Nephron (organoid): ENCODE measurements at regions not wholly inside any gene's neighbourhood (a gene's known extent, or its start where the extent isn't known, plus 50 kb on each side); places are given as distances from the start of the nearest gene placed in this dataset.

Experiments used
- H3K27ac Mint-ChIP-seq, 3 experiments: 2 replicates each; pipeline ENCODE4 v1.8.0; 2020; ENCODE audit warnings: mixed read lengths in 3 of 3, mild to moderate bottlenecking in 2 of 3, moderate library complexity in 1 of 3
- H3K27me3 Mint-ChIP-seq: 2 replicates; pipeline ENCODE4 v1.8.0; 2021; ENCODE audit warnings: low read depth, mild to moderate bottlenecking, moderate library complexity, mixed read lengths
- H3K36me3 Mint-ChIP-seq: 2 replicates; pipeline ENCODE4 v1.8.0; 2020; ENCODE audit warnings: low read depth, mixed read lengths
- H3K4me1 Mint-ChIP-seq: 2 replicates; pipeline ENCODE4 v1.8.0; 2020; ENCODE audit warnings: mixed read lengths
- H3K4me3 Mint-ChIP-seq, 3 experiments: 2 replicates each; pipeline ENCODE4 v1.8.0; 2020; ENCODE audit warnings: mild to moderate bottlenecking in 3 of 3, mixed read lengths in 3 of 3, moderate library complexity in 2 of 3
- H3K9me3 Mint-ChIP-seq: 2 replicates; pipeline ENCODE4 v1.8.0; 2020; ENCODE audit warnings: mixed read lengths
- TF ChIP-seq, protein P1 (sequence below), 3 experiments: fragments of 200-600 bp; sonication (generic); IDR thresholded peaks; one replicate each; pipeline ENCODE4 v1.5.0; 2021; ENCODE audit warnings: antibody characterized with exemption in 3 of 3; ENCODE audit not compliant: unreplicated experiment in 3 of 3

DNA sequence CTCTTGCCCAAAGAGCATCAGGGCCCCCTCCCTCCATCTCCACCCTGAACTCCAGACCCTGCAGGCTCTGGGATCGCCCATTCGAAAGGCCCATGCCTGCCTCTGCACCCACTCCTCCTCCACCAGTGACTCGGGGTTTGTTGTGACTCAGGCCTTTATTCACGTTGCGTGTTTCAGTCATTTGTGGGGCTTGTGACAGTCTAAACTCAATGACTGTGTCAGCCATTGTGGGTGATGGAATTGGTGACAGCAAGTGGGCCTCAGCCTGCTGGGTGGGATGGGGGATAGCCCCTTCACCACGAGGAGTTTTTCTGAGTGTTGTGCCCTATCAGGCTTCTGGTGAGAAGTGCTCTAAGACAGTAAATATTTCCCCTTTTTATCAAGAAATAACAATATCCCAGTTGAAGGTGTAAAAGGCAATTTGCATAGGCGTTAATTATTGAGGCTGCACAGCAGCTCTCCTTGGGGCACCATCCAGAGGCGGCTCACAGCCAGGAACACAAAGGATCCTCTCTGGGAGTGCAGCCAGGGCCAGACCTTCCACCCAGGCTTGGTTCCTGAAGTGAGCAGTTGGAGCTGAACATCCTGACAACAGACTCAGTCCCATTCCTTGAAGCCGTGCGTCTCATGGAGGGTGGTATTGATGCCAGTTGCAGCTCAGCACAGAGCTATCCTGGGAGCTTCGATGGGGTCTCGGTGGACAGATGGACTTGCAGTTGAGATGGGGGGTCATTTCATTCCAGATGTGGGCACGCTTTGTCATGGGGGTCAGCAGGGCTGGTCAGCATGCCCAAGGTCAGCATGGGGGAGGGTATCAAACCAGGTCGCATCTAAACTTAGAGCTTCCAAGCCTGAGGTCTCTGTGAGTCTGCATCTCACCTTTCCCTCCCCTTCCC lies 135.6 kb upstream of the CACNA1E start:
- H3K9me3 Mint-ChIP-seq: no peaks in the 10 kb centered on the region
- H3K36me3 Mint-ChIP-seq: no peaks in the 10 kb centered on the region
- no peaks in the 10 kb centered on the region for H3K4me1 Mint-ChIP-seq
- TF ChIP-seq, protein P1, sequence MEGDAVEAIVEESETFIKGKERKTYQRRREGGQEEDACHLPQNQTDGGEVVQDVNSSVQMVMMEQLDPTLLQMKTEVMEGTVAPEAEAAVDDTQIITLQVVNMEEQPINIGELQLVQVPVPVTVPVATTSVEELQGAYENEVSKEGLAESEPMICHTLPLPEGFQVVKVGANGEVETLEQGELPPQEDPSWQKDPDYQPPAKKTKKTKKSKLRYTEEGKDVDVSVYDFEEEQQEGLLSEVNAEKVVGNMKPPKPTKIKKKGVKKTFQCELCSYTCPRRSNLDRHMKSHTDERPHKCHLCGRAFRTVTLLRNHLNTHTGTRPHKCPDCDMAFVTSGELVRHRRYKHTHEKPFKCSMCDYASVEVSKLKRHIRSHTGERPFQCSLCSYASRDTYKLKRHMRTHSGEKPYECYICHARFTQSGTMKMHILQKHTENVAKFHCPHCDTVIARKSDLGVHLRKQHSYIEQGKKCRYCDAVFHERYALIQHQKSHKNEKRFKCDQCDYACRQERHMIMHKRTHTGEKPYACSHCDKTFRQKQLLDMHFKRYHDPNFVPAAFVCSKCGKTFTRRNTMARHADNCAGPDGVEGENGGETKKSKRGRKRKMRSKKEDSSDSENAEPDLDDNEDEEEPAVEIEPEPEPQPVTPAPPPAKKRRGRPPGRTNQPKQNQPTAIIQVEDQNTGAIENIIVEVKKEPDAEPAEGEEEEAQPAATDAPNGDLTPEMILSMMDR (IDR thresholded peaks at IDR 0.05; ENCODE audit: unreplicated experiment in 3 of 3): no peak
- H3K4me3 Mint-ChIP-seq: no peak overlapping the region
- peaks cover 7% of the 10 kb centered on the region for H3K27me3 Mint-ChIP-seq
- no peak overlapping the region for H3K27ac Mint-ChIP-seq

DNA sequence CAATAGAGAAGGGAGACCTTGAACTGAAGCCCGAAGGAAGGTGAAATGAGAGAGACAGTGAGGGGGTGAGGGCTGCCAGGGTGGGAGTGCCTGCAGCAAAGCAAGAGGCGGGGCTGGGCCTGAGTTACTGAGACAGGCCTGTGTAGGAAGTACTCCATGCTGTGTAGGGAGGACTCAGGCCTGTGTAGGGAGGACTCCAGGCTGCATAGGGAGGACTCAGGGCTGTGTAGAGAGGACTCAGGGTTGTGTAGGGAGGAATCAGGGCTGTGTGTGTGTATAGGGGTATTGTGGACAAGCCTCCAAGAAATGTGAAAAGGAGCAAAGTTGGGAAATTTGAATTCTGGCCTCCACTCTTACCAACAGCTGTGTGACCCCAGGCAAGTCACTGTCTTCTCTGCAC lies 133.8 kb upstream of the CACNA1E start:
- TF ChIP-seq, protein P1 (IDR thresholded peaks at IDR 0.05; ENCODE audit: unreplicated experiment in 3 of 3): no peak
- no peak overlapping the region for H3K4me3 Mint-ChIP-seq
- no peaks in the 10 kb centered on the region for H3K9me3 Mint-ChIP-seq
- H3K4me1 Mint-ChIP-seq: no peaks in the 10 kb centered on the region
- peaks cover 3% of the 10 kb centered on the region for H3K27me3 Mint-ChIP-seq
- H3K36me3 Mint-ChIP-seq: no peaks in the 10 kb centered on the region
- H3K27ac Mint-ChIP-seq: no peak overlapping the region

DNA sequence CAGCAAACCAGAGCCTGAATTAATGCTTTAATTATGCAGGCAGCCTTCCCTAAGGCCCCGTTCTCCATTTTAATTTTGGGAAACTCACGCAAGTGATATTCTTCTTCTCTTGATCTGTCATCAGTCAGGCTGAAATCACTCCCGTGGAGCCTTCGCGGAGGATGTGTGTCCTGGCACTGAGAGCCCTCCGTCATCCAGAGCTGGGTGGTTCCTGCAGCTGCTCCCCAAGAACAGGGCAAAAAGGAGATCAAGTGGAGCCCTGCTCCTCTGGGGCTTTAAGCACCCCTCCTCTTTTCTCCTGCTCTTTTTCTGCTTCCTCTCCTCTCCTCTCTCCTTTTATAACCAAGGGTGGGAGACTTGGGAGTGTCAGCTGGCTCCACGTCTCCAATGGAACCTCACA lies 133.2 kb upstream of the CACNA1E start:
- Mint-ChIP-seq H3K27me3 (peaks cover 3% of the 10 kb centered on the region), H3K36me3 (no peaks in the 10 kb centered on the region), H3K27ac (no peak overlapping the region), H3K9me3 (no peaks in the 10 kb centered on the region), H3K4me3 (no peak overlapping the region), H3K4me1 (no peaks in the 10 kb centered on the region)
- TF ChIP-seq, protein P1 (IDR thresholded peaks at IDR 0.05; ENCODE audit: unreplicated experiment in 3 of 3): no peak

DNA sequence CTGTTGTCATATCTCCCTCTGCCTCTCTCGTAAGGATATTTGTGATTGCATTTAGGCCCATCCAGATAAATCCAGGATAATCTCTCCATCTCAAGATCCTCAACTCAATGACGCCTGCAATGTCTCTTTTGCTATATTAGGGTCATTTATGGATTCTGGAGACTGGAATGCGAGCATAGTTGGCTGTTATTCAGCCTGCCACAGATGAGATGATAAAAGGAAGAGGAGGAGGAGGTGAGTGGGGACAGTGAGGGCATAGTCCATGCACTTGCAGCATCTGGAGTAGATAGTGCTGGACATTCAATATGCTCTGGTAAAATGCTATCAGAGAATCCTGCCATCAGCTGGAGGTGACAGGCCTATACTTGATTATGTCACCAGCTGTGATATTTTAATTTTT lies 131.6 kb upstream of the CACNA1E start:
- Mint-ChIP-seq H3K36me3 (no peaks in the 10 kb centered on the region), H3K4me3 (no peak overlapping the region), H3K9me3 (no peaks in the 10 kb centered on the region), H3K27me3 (peaks cover 3% of the 10 kb centered on the region), H3K27ac (no peak overlapping the region), H3K4me1 (no peaks in the 10 kb centered on the region)
- TF ChIP-seq, protein P1 (IDR thresholded peaks at IDR 0.05; ENCODE audit: unreplicated experiment in 3 of 3): no peak

DNA sequence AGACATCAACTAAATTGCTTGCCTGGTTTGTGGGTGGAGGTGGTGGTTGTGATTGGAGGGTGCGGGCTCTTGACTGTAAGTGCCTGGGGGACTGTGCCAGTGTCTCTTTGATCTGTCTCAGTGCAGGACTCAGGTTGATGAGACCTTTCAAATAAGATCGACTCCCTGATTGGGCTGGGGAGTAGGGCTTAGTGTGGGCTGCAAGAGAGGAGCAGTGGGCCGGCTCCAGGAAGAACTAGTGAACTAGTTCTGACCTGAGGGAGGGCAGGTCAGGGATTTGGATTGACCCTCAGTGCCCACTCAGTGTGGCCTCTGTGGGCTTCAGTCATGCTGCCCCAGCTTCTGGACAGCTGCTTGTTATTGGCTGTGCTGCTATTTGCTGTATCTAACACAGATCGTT lies 130.6 kb upstream of the CACNA1E start:
- TF ChIP-seq, protein P1 (IDR thresholded peaks at IDR 0.05; ENCODE audit: unreplicated experiment in 3 of 3): no peak
- no peaks in the 10 kb centered on the region for H3K36me3 Mint-ChIP-seq
- H3K4me3 Mint-ChIP-seq: no peak overlapping the region
- H3K27ac Mint-ChIP-seq: no peak overlapping the region
- no peaks in the 10 kb centered on the region for H3K9me3 Mint-ChIP-seq
- H3K4me1 Mint-ChIP-seq: peaks cover 5% of the 10 kb centered on the region
- no peaks in the 10 kb centered on the region for H3K27me3 Mint-ChIP-seq

DNA sequence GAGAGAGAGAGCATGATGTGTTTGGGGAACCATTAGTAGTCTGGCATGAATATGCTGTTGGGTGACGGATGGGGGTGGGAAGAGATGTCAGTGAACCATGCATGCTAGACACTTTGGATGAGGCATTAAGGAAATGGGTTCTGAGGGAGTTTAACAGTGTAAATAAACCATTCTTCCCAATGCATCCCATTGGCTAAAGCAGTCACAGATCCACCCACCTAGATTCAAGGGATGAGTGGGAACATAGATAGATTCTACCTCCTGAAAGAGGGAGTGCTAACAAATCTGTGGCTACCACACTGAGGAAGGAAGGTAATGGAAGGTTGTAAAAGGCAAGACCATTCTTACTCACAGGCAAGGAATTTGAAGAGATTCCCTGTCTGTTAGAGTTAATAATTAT lies 129.8 kb upstream of the CACNA1E start:
- peaks cover 5% of the 10 kb centered on the region for H3K4me1 Mint-ChIP-seq
- H3K27me3 Mint-ChIP-seq: no peaks in the 10 kb centered on the region
- H3K9me3 Mint-ChIP-seq: no peaks in the 10 kb centered on the region
- no peaks in the 10 kb centered on the region for H3K36me3 Mint-ChIP-seq
- H3K4me3 Mint-ChIP-seq: no peak overlapping the region
- TF ChIP-seq, protein P1 (IDR thresholded peaks at IDR 0.05; ENCODE audit: unreplicated experiment in 3 of 3): no peak
- no peak overlapping the region for H3K27ac Mint-ChIP-seq
